CD4-positive, alpha-beta memory T cell (primary cell): ENCODE measurements at regions not wholly inside any gene's neighbourhood (a gene's known extent, or its start where the extent isn't known, plus 50 kb on each side); places are given as distances from the start of the nearest gene placed in this dataset.

Experiments used
- CTCF ChIA-PET: fragments of 350-600 bp; sonication (Branson Sonifier 250); formaldehyde crosslinking; loops from one replicate; lab custom pipeline; 2021; ENCODE audit warnings: inconsistent platforms; ENCODE audit not compliant: partially characterized antibody; lab: Charles Lee
- POLR2A ChIA-PET: fragments of 350-600 bp; sonication (Branson Sonifier 250); formaldehyde crosslinking; loops from one replicate; lab custom pipeline; 2021; ENCODE audit not compliant: partially characterized antibody; lab: Charles Lee
- DNase-seq, 5 donors: peaks; one replicate each; pipeline versions ENCODE4 v3.0.0 to v3.0.0-alpha.2; 2020 to 2022; ENCODE audit warnings: mixed read lengths in 1 of 5
- H3K27ac ChIP-seq: one replicate; pipeline ENCODE4 v1.7.0; 2013; ENCODE audit warnings: low read depth, low read length
- H3K27me3 ChIP-seq: 2 replicates; pipeline ENCODE4 v1.7.0; 2013; ENCODE audit warnings: mild to moderate bottlenecking, low read length, moderate library complexity; ENCODE audit not compliant: insufficient read depth
- H3K36me3 ChIP-seq: 2 replicates; pipeline ENCODE4 v1.7.0; 2013; ENCODE audit warnings: mild to moderate bottlenecking, low read length, moderate library complexity; ENCODE audit not compliant: insufficient read depth
- H3K4me1 ChIP-seq: 2 replicates; pipeline ENCODE4 v1.7.0; 2013; ENCODE audit warnings: mild to moderate bottlenecking, low read length, moderate library complexity; ENCODE audit not compliant: insufficient read depth
- H3K4me3 ChIP-seq, 2 donors: one replicate each; pipeline ENCODE4 v1.7.0; 2013; ENCODE audit warnings: low read length in 2 of 2, mild to moderate bottlenecking in 1 of 2
- H3K9me3 ChIP-seq, 2 donors: one replicate each; pipeline ENCODE4 v1.7.0; 2013; ENCODE audit warnings: low read length in 2 of 2, control low read depth in 1 of 2; ENCODE audit not compliant: control insufficient read depth in 1 of 2
- H3K27ac Mint-ChIP-seq, 7 donors: one replicate each; pipeline ENCODE4 v1.8.0; 2020 to 2021; ENCODE audit warnings: mixed read lengths in 7 of 7, mild to moderate bottlenecking in 6 of 7, inconsistent platforms in 3 of 7, moderate library complexity in 3 of 7
- H3K27me3 Mint-ChIP-seq, 2 donors: one replicate each; pipeline ENCODE4 v1.8.0; 2020 to 2021; ENCODE audit warnings: mixed read lengths in 2 of 2
- H3K36me3 Mint-ChIP-seq, 2 donors: one replicate each; pipeline ENCODE4 v1.8.0; 2020 to 2021; ENCODE audit warnings: mixed read lengths in 2 of 2, inconsistent platforms in 1 of 2, mild to moderate bottlenecking in 1 of 2
- H3K4me1 Mint-ChIP-seq, 4 donors: one replicate each; pipeline ENCODE4 v1.8.0; 2020 to 2021; ENCODE audit warnings: mixed read lengths in 4 of 4, mild to moderate bottlenecking in 1 of 4
- H3K4me3 Mint-ChIP-seq, 8 donors: one replicate each; pipeline ENCODE4 v1.8.0; 2020 to 2021; ENCODE audit warnings: mixed read lengths in 8 of 8, mild to moderate bottlenecking in 7 of 8, moderate library complexity in 6 of 8, inconsistent platforms in 3 of 8
- H3K9me3 Mint-ChIP-seq, 8 donors: one replicate each; pipeline ENCODE4 v1.8.0; 2020 to 2021; ENCODE audit warnings: mixed read lengths in 8 of 8, mild to moderate bottlenecking in 5 of 8, inconsistent platforms in 3 of 8, moderate library complexity in 1 of 8
- intact Hi-C: fragments of 100-400 bp; cut with micrococcal nuclease; formaldehyde crosslinking; loops from one replicate; pipeline ENCODE4 v1.15.1; 2023

- no peaks in the 10 kb centered on the region for H3K9me3 ChIP-seq
- POLR2A ChIA-PET = interaction anchor here (0.6 kb wide), 1 partner anchor 124 kb away, joined by 4 read pairs; no protein-coding TSS in a partner anchor
- no peak overlapping the region for H3K4me3 ChIP-seq
- H3K36me3 Mint-ChIP-seq = peaks cover 9 to 30% of the 10 kb centered on the region in 2 donors
- no peak overlapping the region for H3K27ac ChIP-seq
- H3K27ac Mint-ChIP-seq = peak overlapping the region in 4 of 7 donors; percentile 4 to 27 (median 8)
- peaks cover 52 to 78% (median 59%) of the 10 kb centered on the region in 4 donors for H3K4me1 Mint-ChIP-seq
- DNase-seq = no peak
- H3K4me3 Mint-ChIP-seq = no peak overlapping the region
- H3K36me3 ChIP-seq = no peaks in the 10 kb centered on the region
- CTCF ChIA-PET = no interaction called here
- no peaks in the 10 kb centered on the region for H3K27me3 ChIP-seq
- peaks cover 40% of the 10 kb centered on the region for H3K4me1 ChIP-seq
- intact Hi-C loops = no loop called here
- H3K27me3 Mint-ChIP-seq = no peaks in the 10 kb centered on the region
- H3K9me3 Mint-ChIP-seq = peaks cover 0 to 1% (median 0%) of the 10 kb centered on the region in 8 donors
These were observed 128.7 kb downstream of the KLF12 start for GRCh38 chr13:74005320-74006157.

GRCh38 chr13:74004109-74004508 is 130.1 kb downstream of the KLF12 start:
- POLR2A ChIA-PET = no interaction called here

GRCh38 chr13:74003374-74003773 is 130.8 kb downstream of the KLF12 start:
- H3K4me3 ChIP-seq = no peak overlapping the region
- peaks cover 0 to 1% (median 0%) of the 10 kb centered on the region in 8 donors for H3K9me3 Mint-ChIP-seq
- DNase-seq = no peak
- no peaks in the 10 kb centered on the region for H3K27me3 Mint-ChIP-seq
- POLR2A ChIA-PET = no interaction called here
- H3K9me3 ChIP-seq = no peaks in the 10 kb centered on the region
- no peaks in the 10 kb centered on the region for H3K27me3 ChIP-seq
- no peak overlapping the region for H3K4me3 Mint-ChIP-seq
- H3K4me1 ChIP-seq = peaks cover 46% of the 10 kb centered on the region
- H3K27ac ChIP-seq = no peak overlapping the region
- H3K36me3 ChIP-seq = no peaks in the 10 kb centered on the region
- intact Hi-C loops = no loop called here
- H3K27ac Mint-ChIP-seq = no peak overlapping the region
- CTCF ChIA-PET = no interaction called here
- peaks cover 0 to 23% of the 10 kb centered on the region in 2 donors for H3K36me3 Mint-ChIP-seq
- H3K4me1 Mint-ChIP-seq = peaks cover 52 to 79% (median 61%) of the 10 kb centered on the region in 4 donors

More at GRCh38 chr13:74004109-74004508, 130.1 kb downstream of the KLF12 start:
- no peaks in the 10 kb centered on the region for H3K9me3 ChIP-seq
- Mint-ChIP-seq H3K4me3 (no peak overlapping the region), H3K27me3 (no peaks in the 10 kb centered on the region), H3K36me3 (peaks cover 5 to 26% of the 10 kb centered on the region in 2 donors), H3K9me3 (peaks cover 0 to 1% (median 0%) of the 10 kb centered on the region in 8 donors), H3K27ac (no peak overlapping the region), H3K4me1 (peaks cover 50 to 79% (median 60%) of the 10 kb centered on the region in 4 donors)
- H3K36me3 ChIP-seq = no peaks in the 10 kb centered on the region
- no peak overlapping the region for H3K27ac ChIP-seq
- DNase-seq = no peak
- H3K27me3 ChIP-seq = no peaks in the 10 kb centered on the region
- no peak overlapping the region for H3K4me3 ChIP-seq
- intact Hi-C loops = no loop called here
- CTCF ChIA-PET = no interaction called here
- H3K4me1 ChIP-seq = peaks cover 42% of the 10 kb centered on the region

GRCh38 chr13:74000876-74001275 is 133.3 kb downstream of the KLF12 start:
- Mint-ChIP-seq H3K4me1 (peaks cover 51 to 83% (median 63%) of the 10 kb centered on the region in 4 donors), H3K36me3 (peaks cover 0 to 8% of the 10 kb centered on the region in 2 donors), H3K4me3 (no peak overlapping the region), H3K9me3 (no peaks in the 10 kb centered on the region), H3K27ac (no peak overlapping the region), H3K27me3 (no peaks in the 10 kb centered on the region)
- Histone ChIP-seq H3K27ac (no peak overlapping the region), H3K4me3 (no peak overlapping the region), H3K9me3 (no peaks in the 10 kb centered on the region), H3K36me3 (no peaks in the 10 kb centered on the region), H3K27me3 (no peaks in the 10 kb centered on the region), H3K4me1 (peaks cover 39% of the 10 kb centered on the region)
- intact Hi-C loops = no loop called here
- ChIA-PET CTCF (interaction anchor here (1.1 kb wide), 1 partner anchor 11 kb away, joined by 3 read pairs; no protein-coding TSS in a partner anchor), POLR2A (interaction anchor here (0.6 kb wide), 1 partner anchor 133 kb away, joined by 3 read pairs; no protein-coding TSS in a partner anchor)
- DNase-seq = no peak

GRCh38 chr13:73998631-73999030 is 135.6 kb downstream of the KLF12 start:
- peak overlapping the region in 3 of 8 donors; percentile 17 to 66 (median 26) for H3K4me3 Mint-ChIP-seq
- DNase-seq = no peak
- no peak overlapping the region for H3K4me3 ChIP-seq
- CTCF ChIA-PET = interaction anchor here (0.7 kb wide), 1 partner anchor 23 kb away, joined by 3 read pairs; no protein-coding TSS in a partner anchor
- peak overlapping the region in 3 of 7 donors; percentile 65 to 67 (median 66) for H3K27ac Mint-ChIP-seq
- no peaks in the 10 kb centered on the region for H3K27me3 Mint-ChIP-seq
- H3K27ac ChIP-seq = no peak overlapping the region
- no peaks in the 10 kb centered on the region for H3K9me3 ChIP-seq
- peaks cover 9% of the 10 kb centered on the region for H3K36me3 ChIP-seq
- peaks cover 52 to 86% (median 70%) of the 10 kb centered on the region in 4 donors for H3K4me1 Mint-ChIP-seq
- intact Hi-C loops = loop anchor here (2.0 kb wide), 1 partner anchor 14 kb away; no protein-coding TSS in a partner anchor
- H3K27me3 ChIP-seq = no peaks in the 10 kb centered on the region
- POLR2A ChIA-PET = interaction anchor here (0.7 to 1.1 kb wide), 4 partner anchors 64 to 166 kb away, joined by 3 to 5 read pairs (median 3); partner anchors contain the start of gene KLF12
- H3K4me1 ChIP-seq = peaks cover 33% of the 10 kb centered on the region
- no peaks in the 10 kb centered on the region for H3K9me3 Mint-ChIP-seq
- H3K36me3 Mint-ChIP-seq = peaks cover 13 to 22% of the 10 kb centered on the region in 2 donors

- Mint-ChIP-seq H3K4me3 (no peak overlapping the region), H3K36me3 (peaks cover 18 to 28% of the 10 kb centered on the region in 2 donors), H3K4me1 (peaks cover 51 to 90% (median 66%) of the 10 kb centered on the region in 4 donors), H3K27me3 (no peaks in the 10 kb centered on the region), H3K9me3 (no peaks in the 10 kb centered on the region), H3K27ac (peak overlapping the region in 1 of 7 donors; percentile 66)
- ChIA-PET CTCF (no interaction called here), POLR2A (interaction anchor here (0.8 to 1.7 kb wide), 4 partner anchors 23 to 136 kb away, joined by 3 to 5 read pairs (median 4); partner anchors contain the start of gene KLF12)
- H3K4me3 ChIP-seq = no peak overlapping the region
- intact Hi-C loops = loop anchor here (2.0 kb wide), 1 partner anchor 13 kb away; no protein-coding TSS in a partner anchor
- no peaks in the 10 kb centered on the region for H3K9me3 ChIP-seq
- H3K27me3 ChIP-seq = no peaks in the 10 kb centered on the region
- no peak overlapping the region for H3K27ac ChIP-seq
- no peak for DNase-seq
- peaks cover 26% of the 10 kb centered on the region for H3K4me1 ChIP-seq
- H3K36me3 ChIP-seq = peaks cover 9% of the 10 kb centered on the region
These were observed 136.2 kb downstream of the KLF12 start for GRCh38 chr13:73997964-73998363.

GRCh38 chr13:73996569-73996968 is 137.6 kb downstream of the KLF12 start:
- H3K27ac Mint-ChIP-seq = peak overlapping the region in 4 of 7 donors; percentile 40 to 88 (median 56)
- intact Hi-C loops = no loop called here
- no peaks in the 10 kb centered on the region for H3K27me3 Mint-ChIP-seq
- Histone ChIP-seq H3K4me1 (peaks cover 20% of the 10 kb centered on the region), H3K27ac (no peak overlapping the region), H3K9me3 (no peaks in the 10 kb centered on the region), H3K4me3 (no peak overlapping the region), H3K36me3 (peaks cover 9% of the 10 kb centered on the region), H3K27me3 (no peaks in the 10 kb centered on the region)
- CTCF ChIA-PET = no interaction called here
- H3K4me1 Mint-ChIP-seq = peaks cover 52 to 92% (median 65%) of the 10 kb centered on the region in 4 donors
- H3K9me3 Mint-ChIP-seq = no peaks in the 10 kb centered on the region
- DNase-seq = no peak
- POLR2A ChIA-PET = interaction anchor here (0.9 to 2.0 kb wide), 3 partner anchors 11 to 251 kb away, joined by 3 to 6 read pairs (median 4); no protein-coding TSS in a partner anchor
- H3K36me3 Mint-ChIP-seq = peaks cover 25 to 39% of the 10 kb centered on the region in 2 donors
- peak overlapping the region in 2 of 8 donors; percentile 3 to 15 for H3K4me3 Mint-ChIP-seq
